GM10248 (cell line): ENCODE measurements at regions not wholly inside any gene's neighbourhood (a gene's known extent, or its start where the extent isn't known, plus 50 kb on each side); places are given as distances from the start of the nearest gene placed in this dataset.

Experiments used
- CTCF ChIA-PET: fragments of 300-600 bp; sonication (Branson Sonifier 250); formaldehyde crosslinking; extraction: SDS; loops from one replicate; lab custom pipeline; 2021; ENCODE audit warnings: antibody characterized with exemption; lab: Yijun Ruan, JAX
- POLR2A ChIA-PET: fragments of 350-650 bp; sonication (Branson Sonifier 250); formaldehyde crosslinking; extraction: SDS; loops from one replicate; lab custom pipeline; 2020; ENCODE audit warnings: antibody characterized with exemption; lab: Yijun Ruan, JAX
- DNase-seq: peaks from one replicate; pipeline ENCODE4 v3.0.0; 2012; ENCODE audit errors: extremely low spot score
- CTCF ChIP-seq: IDR thresholded peaks from 2 replicates; pipeline ENCODE4 v1.5.1; 2012; ENCODE audit warnings: mild to moderate bottlenecking, low read depth; ENCODE audit errors: extremely low read depth, missing control alignments, control extremely low read depth

- no peak for DNase-seq
- ChIA-PET CTCF (interaction anchor here (1.1 to 1.5 kb wide), 3 partner anchors 8 to 19 kb away, joined by 3 to 4 read pairs (median 3); no protein-coding TSS in a partner anchor), POLR2A (no interaction called here)
- no peak for TF ChIP-seq CTCF
These were observed 281.0 kb upstream of the RUNX1 start for GRCh38 chr21:35329940-35330660.

- DNase-seq = no peak
- ChIA-PET POLR2A (no interaction called here), CTCF (interaction anchor here (1.1 to 1.3 kb wide), 2 partner anchors 9 to 22 kb away, joined by 3 read pairs; no protein-coding TSS in a partner anchor)
- no peak for TF ChIP-seq CTCF
These were observed 279.9 kb upstream of the RUNX1 start for GRCh38 chr21:35328856-35329455.

- CTCF ChIA-PET = no interaction called here
- no peak for DNase-seq
- POLR2A ChIA-PET = no interaction called here
- TF ChIP-seq CTCF = no peak
These were observed 277.6 kb upstream of the RUNX1 start for GRCh38 chr21:35326677-35327076.

GRCh38 chr21:35325953-35326352, 276.9 kb upstream of the RUNX1 start:
- DNase-seq = no peak
- no peak for TF ChIP-seq CTCF
- ChIA-PET POLR2A (no interaction called here), CTCF (no interaction called here)

- POLR2A ChIA-PET = no interaction called here
- DNase-seq = no peak
- CTCF ChIA-PET = no interaction called here
- no peak for TF ChIP-seq CTCF
These were observed 275.5 kb upstream of the RUNX1 start for GRCh38 chr21:35324372-35325220.

- TF ChIP-seq CTCF = no peak
- DNase-seq = no peak
- ChIA-PET POLR2A (no interaction called here), CTCF (interaction anchor here (1.3 kb wide), 1 partner anchor 9 kb away, joined by 3 read pairs; no protein-coding TSS in a partner anchor)
These were observed 274.8 kb upstream of the RUNX1 start for GRCh38 chr21:35323947-35324346.
